ENCODE measurements at regions not wholly inside any gene's neighbourhood (a gene's known extent, or its start where the extent isn't known, plus 50 kb on each side); places are given as distances from the start of the nearest gene placed in this dataset.

DNA sequence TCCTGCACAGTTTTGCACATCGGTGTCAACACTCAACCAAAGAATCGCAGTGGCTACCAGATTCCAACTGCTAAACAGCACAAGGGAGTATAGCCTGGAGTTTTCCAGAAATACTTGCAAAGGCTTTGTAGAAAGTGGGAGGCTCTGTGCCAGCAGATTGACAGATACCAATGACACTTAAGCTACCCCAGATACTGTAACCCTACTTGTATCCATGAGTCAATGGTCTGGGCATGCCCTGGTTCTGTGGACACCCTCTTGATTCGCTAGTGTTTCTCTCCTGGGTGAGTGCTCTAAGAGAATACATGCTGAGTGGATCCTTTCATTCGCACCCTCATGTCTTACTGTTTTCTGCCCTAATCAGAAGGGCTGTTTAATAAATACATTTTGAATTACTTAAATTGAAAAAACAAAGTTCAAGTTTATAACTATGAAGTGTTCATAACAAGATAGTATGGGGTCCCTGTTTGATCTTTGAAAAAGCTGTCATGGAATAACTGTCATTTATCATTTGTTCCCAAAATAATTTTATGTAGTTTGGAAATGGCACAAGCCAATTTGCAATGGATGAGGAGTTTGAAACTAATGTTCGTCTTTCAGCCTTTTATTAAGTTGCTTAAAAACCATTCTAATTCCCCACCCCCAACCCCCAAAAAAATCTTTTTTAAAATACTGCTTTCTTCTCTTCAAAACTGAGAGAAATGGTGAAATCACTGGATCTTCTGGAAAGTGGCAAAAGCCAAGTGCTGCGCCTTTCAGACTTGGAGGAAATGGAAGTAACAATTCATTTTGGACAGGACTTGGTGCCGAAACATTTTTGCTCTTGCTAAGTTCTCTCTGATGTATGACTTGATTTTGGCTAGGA lies 600.5 kb upstream of the TENM4 start:
- DNase-seq (ENCODE audit: low read depth): no peak

DNA sequence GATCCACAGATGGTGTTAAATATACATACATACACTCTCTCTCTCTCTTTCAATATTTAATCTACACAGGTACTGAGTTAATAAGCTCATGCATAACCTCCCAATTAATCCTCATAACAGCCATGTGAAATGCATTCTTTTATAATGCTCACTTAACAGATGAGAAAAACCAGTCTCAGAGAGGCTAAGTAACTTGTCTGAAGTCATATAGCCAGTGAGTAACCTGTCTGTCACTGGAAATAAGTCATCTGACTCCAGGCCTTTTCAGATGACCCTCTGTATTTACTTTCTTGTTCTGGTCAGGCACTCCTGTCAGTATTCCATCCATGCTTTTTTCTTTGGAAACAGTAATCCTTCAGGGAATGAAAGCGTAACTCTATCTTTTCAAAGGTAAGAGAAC lies 594.0 kb upstream of the TENM4 start:
- DNase-seq (ENCODE audit: low read depth): no peak

DNA sequence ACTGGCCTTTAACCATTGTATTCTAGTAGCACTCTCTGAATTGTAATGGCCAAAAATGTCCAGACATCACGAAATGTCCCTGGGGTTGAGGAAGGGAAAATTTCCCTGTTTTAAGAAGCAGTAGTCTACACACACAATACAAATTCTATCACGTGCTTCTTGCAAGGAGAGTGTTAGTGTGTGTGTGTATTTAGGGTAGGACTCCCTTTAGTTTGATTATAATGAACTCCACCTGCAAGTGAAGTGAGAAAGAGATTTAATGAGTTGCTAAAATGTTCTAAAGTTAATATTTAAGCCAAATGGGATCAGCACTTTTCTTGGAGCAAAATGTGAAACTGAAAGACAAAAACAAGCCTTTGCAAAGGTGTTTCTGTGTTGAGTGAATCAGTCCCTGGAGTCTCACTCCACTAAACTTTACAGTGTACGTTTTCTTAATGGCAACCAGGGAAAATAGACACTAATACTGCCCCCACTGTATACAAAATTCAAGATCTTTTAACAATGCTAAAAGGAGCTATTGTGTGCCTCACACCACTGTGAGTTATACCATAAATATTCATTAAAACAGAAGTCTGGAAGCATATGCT lies 590.3 kb upstream of the TENM4 start:
- DNase-seq (ENCODE audit: low read depth): no peak

DNA sequence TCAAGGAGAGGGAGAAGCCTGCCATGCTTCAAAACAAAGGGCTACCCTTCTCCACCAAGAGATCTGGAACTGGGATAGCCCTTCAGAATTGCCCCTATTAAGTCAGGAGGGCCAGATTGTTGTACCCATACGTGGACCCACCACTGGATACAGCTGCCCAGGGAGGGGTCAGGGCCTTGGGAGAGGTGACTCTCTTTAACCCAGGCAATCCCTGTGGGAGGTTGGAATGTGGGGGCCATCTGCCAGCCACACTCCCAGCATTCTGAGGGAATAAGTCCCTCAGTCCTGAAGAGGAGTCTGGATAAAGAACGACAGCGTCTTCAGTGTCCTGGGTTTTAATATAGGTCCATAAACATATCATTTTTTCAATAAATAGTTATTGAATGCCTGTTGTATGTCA lies 588.2 kb upstream of the TENM4 start:
- DNase-seq (ENCODE audit: low read depth): no peak

DNA sequence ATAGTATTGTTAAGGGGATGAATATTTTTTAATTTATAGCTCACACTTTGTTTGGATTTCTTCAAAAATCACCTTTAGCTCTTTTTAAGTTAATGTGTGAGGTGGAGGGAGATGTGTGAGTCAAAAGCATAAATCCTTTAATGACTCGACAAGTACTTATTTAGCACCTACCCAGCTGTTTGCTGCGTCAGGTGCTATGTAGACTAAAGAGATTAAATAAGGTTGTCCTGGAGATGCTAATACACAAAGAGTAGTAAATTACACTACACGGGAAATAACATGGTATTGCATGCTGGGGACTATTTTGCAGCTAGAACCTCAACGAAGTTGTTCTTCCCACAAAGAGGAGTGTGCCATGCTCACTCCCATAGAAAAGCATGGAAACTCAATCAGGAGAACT lies 583.3 kb upstream of the TENM4 start:
- DNase-seq (ENCODE audit: low read depth): no peak

DNA sequence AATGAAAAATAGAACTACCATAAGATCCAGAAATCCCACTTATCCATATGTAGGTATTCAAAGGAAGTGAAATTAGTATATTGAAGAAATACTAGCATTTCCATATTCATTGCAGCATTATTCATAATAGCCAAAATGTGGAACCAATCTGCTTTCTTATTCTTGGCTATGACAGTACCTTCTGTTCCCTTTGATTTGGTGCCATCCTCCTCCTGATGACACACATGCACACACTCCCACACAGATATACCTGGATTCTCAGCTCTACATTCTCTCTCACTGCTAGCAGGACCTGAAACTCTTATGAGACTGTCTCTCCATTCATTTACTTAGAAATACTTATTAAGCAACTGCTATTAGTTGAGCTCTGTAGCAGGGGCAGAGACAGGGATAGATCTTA lies 582.6 kb upstream of the TENM4 start:
- DNase-seq (ENCODE audit: low read depth): no peak

DNA sequence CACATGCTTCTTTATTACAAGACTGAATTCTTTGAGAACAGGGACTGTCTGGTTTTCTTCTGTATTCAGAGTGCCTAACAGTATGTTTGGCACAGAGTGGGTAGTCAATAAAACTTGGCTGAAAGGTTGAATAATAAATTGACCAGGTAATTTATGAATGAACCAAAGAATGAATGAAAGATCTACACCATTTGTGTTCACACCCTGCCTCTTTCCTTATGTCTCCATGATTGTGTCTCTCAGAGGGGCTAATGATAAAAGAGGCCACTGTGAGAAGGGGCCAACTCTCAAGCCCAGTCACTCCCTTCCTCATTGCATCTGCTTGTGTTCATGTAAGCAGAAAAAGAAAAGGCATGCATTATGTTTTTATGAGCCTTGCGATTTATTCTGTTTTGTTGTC lies 569.7 kb upstream of the TENM4 start:
- DNase-seq (ENCODE audit: low read depth): no peak

DNA sequence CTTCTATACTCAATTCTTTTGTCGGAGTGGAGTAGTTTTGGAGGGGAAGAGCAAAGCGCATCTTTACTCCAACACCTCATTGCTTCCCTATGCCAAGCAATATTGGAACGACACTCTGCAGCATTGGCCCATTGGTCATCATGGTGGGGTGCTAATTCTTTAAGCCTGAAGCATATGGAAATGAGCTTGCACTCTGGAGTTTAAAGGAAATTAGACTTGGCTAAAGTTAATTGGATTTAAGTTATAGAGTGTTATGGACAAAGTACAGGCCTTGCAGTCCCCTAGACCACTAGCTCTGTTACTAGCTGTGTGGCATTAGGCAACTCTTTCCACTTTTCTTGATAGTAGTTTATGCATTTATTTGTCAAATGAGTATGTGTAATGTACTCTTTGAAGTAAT lies 568.3 kb upstream of the TENM4 start:
- no peak for DNase-seq (ENCODE audit: low read depth)

DNA sequence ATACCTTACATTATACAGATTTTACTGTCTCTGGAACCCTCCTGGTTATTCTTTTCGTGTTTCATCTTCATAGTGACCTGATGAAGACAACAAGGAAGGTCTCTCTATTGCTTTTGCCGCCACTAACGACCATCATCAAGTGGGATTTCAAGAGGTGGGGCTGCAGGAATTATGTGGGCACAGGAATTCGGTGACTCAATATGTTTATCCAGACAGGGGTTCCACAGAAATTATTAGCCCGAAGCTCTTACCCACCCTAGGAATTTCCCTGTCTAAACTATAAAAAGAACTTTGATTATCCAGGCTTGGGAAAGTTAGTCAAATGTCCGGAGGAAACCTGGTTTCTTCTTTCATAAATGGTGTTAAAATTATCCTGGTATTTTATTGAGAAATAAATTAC lies 566.8 kb upstream of the TENM4 start:
- DNase-seq (ENCODE audit: low read depth): no peak

DNA sequence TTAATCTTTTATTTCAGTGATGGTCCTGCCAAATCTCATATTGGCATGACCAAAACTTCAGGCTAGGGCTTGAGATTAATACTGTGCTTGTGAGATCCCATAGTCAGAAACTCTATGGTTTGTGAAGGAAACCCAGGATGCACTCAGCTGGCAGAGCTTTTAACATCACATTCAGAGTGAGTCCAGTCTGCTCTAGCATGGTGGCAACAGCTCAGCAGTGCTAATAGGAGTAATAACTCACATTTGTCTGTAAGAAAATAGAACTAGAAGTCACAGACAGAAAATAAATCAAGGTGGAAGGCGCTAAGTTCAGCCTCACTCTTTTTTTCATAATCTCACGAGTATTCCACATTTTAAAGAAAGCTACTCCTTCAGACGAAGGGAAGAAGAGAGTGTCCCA lies 549.3 kb upstream of the TENM4 start:
- no peak for DNase-seq (ENCODE audit: low read depth)

DNA sequence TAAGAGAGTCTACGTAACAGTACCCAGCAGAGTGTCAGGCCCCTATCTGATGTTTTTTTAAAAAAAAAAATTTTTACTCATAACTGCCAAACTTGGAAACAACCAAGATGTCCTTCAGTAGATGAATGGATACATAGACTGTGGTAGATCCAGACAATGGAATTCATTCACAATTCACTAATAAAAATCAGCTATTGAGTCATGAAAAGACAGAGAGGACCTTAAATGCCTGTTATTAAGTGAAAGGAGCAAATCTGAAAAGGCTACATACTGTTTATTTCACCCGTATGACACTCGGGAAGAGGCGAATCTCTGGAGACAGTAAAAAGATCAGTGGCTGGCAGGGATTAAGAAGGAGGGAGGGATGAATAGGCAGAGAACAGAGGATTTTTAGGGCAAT lies 541.4 kb upstream of the TENM4 start:
- no peak for DNase-seq (ENCODE audit: low read depth)

DNA sequence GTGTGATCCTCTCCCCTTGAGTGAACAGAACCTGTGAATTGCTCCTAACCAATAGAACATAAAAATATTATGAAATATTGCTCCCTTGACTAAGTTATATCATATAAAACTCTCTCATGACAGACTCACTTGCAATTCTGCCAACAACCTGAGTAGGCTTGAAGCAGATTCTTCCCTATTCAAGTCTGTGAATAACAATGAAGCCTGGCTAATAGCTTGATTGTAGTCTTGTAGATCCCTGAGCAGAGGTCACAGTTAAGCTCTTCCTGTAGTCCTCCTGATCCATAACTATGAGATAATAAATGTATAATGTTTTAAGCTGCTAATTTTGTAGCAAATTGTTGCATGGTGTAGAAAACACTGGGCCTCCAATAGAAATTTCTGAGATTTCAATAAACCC lies 540.1 kb upstream of the TENM4 start:
- DNase-seq (ENCODE audit: low read depth): no peak

DNA sequence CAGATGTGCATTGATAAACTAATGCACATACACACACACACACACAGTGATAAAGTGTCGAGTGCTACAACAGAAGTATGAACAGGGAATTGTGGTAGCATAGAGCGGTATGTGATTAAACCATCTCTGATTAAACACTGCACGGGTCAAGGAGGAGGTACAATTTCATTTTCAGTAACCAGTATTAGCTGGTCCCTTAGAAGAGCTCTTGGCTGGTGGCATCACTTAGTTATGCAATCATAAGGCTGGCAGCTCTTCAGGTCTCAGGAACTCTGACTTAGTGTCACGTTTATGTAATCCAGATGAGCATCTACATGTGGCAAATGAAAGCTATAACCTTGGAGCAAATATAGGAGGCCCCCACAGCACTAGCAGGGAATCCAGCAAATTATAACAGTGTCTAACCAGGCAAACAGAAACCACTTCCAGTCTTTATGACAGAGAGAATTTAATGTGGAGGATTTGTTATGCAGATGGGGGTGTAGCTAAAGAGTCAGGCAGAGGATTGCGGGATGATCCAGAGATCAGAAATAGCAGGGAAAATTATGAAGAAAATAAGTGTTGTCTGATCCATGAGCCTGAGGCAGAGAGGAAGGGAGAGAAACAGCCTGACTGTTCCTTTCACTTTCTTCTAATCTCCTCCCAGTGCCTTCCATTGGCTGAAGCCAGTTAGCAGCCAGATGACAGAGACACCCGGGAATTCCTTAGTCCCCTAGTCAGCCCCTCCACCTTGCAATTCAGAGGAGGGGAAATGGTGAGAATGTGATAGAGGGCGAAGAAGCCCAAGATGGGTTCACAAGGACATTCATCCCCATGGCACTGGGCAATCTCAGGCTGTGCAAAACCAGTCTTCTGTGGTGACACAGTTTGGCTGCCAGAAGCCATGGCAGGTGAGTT lies 533.1 kb upstream of the TENM4 start:
- no peak for DNase-seq (ENCODE audit: low read depth)

DNA sequence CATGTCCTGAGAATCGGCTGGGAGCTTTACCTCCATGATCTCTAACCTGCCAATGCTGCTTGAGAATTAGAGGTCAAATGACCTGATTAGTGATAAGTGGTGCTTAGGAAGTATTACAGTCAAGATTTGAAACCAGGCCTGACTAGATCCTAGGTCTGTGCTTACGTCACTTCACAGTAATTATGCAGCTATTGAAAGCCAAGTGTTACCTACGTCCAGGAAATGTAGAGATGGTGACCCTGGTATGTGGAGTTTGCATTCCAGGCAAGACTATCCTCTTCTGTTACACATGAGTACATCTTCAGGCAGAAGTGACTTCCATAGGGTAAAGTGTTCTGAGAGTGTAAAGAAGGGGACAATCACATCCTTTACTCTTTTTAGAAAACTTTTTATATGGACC lies 530.4 kb upstream of the TENM4 start:
- no peak for DNase-seq (ENCODE audit: low read depth)

DNA sequence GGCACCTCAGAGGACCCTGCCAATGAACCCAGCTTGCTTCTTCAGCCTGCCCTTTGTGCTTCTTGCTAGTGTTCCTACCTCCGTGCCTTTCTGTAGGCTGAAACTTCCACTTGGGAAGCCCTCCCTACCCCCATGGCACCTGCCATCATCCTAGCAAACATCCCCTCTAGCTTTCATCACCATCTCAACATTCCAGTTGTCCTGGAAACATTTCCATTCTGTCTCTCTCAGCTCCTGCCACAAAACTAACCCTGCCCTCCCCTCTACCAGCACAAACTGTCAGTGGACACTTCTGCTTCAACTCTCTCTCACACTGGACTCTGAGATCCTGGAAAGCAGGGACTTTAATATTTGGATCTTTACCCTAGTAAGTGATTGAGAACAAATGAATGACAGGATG lies 525.8 kb upstream of the TENM4 start:
- DNase-seq (ENCODE audit: low read depth): no peak

DNA sequence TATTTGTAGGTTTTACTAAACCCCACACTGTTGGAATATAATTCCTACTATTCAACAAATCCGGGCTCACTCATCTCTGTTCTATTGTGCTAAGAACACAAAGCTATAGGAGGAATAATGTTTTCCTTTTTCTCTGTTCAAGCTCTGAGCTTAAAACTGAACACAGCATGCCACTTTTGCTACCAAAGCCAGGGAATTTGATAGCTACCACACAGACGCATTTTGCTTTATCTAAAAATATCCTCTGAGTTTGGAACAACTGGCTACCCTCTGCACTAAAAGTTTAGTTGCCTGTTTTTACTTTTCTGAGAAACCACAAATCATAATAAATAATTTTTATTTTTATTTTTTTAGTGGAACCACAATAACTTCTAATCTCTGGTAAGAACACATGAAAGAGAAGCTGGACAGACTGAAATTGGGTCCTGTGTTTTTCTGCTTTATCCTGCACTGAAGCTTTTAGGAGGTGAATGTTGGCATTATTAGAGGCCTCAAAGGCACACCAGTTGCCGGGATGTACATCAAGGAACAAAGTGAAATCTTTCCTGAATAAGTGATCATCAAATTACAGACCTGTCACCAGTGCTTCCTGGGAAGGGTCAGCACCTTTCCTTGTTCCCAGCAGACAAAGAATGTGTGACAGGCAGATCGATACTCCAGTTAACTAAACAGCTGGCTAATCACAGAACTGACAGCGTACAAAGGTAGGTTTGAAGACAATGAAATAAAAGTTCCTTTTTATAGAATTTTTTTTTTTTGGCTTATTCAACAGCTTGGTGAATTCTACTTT lies 523.2 kb upstream of the TENM4 start:
- no peak for DNase-seq (ENCODE audit: low read depth)

DNA sequence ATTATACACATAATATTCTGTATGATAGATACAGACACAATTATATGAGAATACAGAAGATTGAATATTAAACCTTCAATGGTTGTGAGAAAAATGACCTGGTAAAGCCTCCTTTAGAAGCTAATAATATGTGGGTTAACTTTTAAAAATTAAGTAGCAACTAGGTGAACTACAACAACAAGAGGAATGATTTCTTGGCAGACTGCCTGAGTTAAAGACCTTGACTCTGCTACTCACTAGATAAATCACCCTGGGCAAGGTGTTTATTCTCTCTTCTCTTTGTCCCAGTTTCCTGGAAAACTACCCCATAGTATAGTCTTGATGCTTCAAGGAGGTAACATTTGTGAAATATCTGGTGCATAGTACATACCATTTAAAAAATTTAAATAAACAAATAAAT lies 519.6 kb upstream of the TENM4 start:
- DNase-seq (ENCODE audit: low read depth): no peak

DNA sequence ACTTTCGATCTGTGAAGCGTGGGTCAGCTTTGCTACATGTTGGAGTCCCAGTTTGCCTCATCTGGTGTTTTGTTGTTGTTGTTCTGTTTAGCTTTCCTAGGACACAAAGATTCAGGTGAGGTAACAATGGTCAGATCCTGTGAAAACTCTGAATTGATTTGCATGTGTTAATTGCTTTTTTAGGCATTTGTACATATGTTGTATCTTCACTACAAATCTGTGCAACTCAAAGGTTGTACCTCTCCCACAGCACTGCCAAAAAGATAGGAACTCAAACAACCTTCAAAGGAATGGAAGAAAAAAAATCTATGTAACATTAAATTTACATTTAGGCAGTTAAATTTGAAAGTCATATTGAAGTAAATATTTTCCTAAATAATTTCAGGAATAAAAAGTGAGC lies 518.5 kb upstream of the TENM4 start:
- no peak for DNase-seq (ENCODE audit: low read depth)

DNA sequence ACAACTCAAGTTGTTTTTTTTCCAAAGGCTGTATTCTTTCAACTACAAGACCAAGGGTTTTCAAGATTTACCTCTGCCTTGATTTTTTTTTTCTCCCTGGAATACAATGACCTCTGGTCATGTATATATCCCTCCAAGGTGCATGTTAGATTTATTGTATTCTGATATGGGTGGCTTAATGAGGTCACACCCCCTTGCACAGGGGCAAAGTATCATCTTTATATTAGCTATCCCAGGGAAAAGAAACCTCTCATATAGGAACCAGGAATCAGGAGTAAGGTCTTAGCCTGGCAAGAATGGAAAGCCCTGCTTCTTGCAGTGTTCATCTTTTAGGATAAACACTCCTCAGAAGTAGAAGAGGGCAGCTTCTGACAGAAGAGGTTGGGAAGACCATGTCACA lies 516.9 kb upstream of the TENM4 start:
- DNase-seq (ENCODE audit: low read depth): no peak

DNA sequence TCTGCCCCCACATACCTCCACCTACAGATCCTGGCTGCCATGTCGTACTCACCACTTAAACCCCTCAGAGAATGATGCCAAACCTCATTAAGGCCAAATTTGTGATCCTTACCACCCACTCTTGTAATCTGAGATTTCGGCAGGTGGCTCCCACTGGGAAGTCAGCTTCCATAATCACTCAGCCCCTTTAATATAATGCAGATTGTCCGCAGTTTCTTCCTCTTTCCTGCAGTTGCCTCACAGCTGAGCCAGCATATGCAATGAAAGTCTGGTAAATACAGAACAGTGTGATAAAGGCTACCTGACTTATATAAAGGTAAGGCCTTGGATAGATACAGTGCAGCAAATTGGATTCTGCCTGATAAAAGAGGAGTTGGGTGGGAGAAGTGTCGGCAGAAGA lies 515.2 kb upstream of the TENM4 start:
- no peak for DNase-seq (ENCODE audit: low read depth)

DNA sequence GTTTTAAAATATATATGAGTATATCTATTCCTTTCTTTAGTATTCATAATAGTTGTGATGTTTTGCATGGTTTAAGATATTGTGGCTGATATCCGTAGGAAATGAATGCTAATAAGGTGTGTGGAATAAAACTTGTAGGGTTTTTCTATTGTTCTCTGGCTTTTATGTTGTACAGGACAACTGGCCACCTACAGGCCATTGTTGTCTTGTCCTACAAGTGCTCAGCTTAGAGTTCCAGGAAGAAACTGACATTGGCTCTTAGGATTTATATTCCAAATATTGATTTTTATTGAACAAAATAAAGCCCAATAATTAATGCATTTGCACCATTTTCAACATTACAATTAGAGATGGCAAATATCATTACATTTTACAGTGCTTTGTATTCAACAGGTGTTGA lies 512.8 kb upstream of the TENM4 start:
- DNase-seq (ENCODE audit: low read depth): no peak

DNA sequence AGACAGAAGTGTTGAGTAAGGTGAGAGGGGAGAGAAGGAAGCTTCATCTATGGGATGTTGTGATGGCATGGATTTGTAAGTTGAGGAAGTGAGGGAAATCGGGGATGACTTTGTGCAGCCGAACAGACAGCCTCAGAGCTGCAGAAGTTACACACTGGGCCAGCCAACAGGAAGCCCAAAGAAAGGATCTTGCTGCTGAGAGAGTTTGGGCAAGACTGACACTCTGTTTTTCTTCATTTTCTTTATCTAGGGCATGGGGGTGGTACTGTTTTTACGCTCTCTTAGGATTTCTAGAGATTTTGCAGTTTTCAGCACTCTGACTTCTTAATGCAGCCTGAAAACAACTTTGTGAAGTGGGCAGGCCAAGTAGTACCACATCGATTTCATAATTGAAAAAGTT lies 509.9 kb upstream of the TENM4 start:
- no peak for DNase-seq (ENCODE audit: low read depth)

Data from CMK (cell line).